ENCODE measurements at regions not wholly inside any gene's neighbourhood (a gene's known extent, or its start where the extent isn't known, plus 50 kb on each side); places are given as distances from the start of the nearest gene placed in this dataset.

DNA sequence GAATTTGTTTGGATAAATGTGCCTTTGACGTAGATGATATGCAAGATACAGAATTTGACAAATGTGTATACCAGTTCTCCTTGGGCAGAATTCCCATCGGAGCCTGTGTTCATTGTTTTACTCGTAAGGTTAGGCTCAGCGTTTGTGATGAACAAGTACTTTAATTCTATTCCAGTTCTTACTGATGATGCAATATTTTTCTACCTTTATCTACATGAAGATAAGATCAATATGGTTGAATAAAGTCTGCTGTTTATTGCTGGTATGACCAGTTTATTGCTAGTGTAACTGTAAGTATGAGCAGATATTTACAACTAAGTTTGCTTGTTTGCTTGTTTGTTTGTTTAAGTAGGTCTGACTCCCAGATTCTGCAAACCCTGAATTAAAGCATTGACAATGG is 145.4 kb upstream of the ADARB2 start:
- Mint-ChIP-seq H3K4me3 (no peak overlapping the region), H3K36me3 (no peaks in the 10 kb centered on the region), H3K27ac (no peak overlapping the region), H3K9me3 (no peaks in the 10 kb centered on the region), H3K27me3 (peaks cover 14% of the 10 kb centered on the region), H3K4me1 (ENCODE audit: unreplicated experiment) (no peaks in the 10 kb centered on the region)
- no peak for DNase-seq (ENCODE audit: extremely low spot score, unreplicated experiment)
- TF ChIP-seq, protein P1, sequence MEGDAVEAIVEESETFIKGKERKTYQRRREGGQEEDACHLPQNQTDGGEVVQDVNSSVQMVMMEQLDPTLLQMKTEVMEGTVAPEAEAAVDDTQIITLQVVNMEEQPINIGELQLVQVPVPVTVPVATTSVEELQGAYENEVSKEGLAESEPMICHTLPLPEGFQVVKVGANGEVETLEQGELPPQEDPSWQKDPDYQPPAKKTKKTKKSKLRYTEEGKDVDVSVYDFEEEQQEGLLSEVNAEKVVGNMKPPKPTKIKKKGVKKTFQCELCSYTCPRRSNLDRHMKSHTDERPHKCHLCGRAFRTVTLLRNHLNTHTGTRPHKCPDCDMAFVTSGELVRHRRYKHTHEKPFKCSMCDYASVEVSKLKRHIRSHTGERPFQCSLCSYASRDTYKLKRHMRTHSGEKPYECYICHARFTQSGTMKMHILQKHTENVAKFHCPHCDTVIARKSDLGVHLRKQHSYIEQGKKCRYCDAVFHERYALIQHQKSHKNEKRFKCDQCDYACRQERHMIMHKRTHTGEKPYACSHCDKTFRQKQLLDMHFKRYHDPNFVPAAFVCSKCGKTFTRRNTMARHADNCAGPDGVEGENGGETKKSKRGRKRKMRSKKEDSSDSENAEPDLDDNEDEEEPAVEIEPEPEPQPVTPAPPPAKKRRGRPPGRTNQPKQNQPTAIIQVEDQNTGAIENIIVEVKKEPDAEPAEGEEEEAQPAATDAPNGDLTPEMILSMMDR (conservative IDR thresholded peaks at IDR 0.05), result no peak

DNA sequence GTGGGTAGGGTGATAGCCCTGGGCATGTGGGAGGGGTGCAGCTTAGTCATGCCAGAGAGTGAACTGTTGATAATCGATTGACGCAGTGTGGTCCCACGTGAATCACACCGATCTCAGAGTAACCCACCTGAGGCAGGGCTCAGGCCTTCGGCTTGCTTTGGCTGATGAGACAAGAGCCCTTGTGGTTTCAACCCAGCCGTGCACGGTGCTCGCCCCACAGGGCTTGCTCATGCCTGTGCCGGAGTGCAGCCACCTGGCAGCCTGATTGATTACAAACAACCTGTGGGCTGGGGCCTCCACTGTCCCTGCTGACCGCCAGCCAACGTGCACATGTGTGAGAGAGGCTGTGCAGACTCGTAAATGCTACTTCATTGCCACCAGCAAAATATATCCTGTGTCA is 144.9 kb upstream of the ADARB2 start:
- Mint-ChIP-seq H3K4me3 (no peak overlapping the region), H3K27ac (no peak overlapping the region), H3K36me3 (no peaks in the 10 kb centered on the region), H3K9me3 (no peaks in the 10 kb centered on the region), H3K27me3 (peaks cover 14% of the 10 kb centered on the region), H3K4me1 (ENCODE audit: unreplicated experiment) (no peaks in the 10 kb centered on the region)
- TF ChIP-seq, protein P1 (conservative IDR thresholded peaks at IDR 0.05), result no peak
- no peak for DNase-seq (ENCODE audit: extremely low spot score, unreplicated experiment)

DNA sequence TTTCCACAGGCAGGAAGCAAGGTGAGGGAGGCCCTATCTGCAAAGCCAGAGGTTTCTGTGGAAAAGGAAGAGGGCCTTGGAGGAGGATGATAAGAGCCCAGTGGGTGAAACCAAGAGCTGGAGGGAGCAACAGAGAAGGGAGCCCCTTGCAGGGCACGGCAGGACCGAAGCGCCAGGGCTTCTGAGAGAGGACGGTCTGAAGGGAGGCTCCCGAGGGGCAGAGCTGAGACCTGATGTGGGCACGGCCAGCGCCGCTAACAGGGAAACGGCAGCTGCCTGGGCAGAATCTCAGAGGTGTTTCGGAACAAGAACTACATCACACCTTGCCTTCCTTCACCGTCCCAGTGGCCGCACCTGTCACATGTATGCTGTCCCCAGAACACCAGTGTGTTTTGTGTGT is 144.3 kb upstream of the ADARB2 start:
- H3K27ac Mint-ChIP-seq, result no peak overlapping the region
- no peak overlapping the region for H3K4me3 Mint-ChIP-seq
- DNase-seq (ENCODE audit: extremely low spot score, unreplicated experiment), result no peak
- peaks cover 14% of the 10 kb centered on the region for H3K27me3 Mint-ChIP-seq
- H3K36me3 Mint-ChIP-seq, result no peaks in the 10 kb centered on the region
- H3K9me3 Mint-ChIP-seq, result no peaks in the 10 kb centered on the region
- TF ChIP-seq, protein P1 (conservative IDR thresholded peaks at IDR 0.05), result no peak
- H3K4me1 Mint-ChIP-seq (ENCODE audit: unreplicated experiment), result no peaks in the 10 kb centered on the region

DNA sequence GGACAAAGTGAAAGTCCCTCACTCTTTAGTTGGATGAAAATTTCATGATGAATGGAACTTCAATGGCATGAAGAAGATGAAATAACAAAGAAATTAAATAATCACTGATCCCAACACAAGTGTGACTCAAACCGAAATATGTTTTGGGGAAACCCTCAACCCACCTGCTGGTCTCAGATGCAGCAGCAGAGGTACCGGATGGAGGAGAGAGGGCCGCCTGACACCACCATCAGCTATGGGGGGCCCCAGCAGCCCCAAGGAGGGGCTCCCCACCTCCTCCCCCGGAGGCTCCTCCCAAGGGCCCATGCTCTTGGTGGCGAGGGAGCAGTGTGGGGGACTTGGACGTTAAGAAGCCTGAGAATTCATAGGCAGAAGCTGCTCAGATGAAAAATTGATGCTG is 137.2 kb upstream of the ADARB2 start:
- H3K4me3 Mint-ChIP-seq, result no peak overlapping the region
- no peaks in the 10 kb centered on the region for H3K4me1 Mint-ChIP-seq (ENCODE audit: unreplicated experiment)
- no peak overlapping the region for H3K27ac Mint-ChIP-seq
- H3K27me3 Mint-ChIP-seq, result peaks cover 34% of the 10 kb centered on the region
- DNase-seq (ENCODE audit: extremely low spot score, unreplicated experiment), result no peak
- no peaks in the 10 kb centered on the region for H3K36me3 Mint-ChIP-seq
- TF ChIP-seq, protein P1 (conservative IDR thresholded peaks at IDR 0.05), result no peak
- peaks cover 5% of the 10 kb centered on the region for H3K9me3 Mint-ChIP-seq

DNA sequence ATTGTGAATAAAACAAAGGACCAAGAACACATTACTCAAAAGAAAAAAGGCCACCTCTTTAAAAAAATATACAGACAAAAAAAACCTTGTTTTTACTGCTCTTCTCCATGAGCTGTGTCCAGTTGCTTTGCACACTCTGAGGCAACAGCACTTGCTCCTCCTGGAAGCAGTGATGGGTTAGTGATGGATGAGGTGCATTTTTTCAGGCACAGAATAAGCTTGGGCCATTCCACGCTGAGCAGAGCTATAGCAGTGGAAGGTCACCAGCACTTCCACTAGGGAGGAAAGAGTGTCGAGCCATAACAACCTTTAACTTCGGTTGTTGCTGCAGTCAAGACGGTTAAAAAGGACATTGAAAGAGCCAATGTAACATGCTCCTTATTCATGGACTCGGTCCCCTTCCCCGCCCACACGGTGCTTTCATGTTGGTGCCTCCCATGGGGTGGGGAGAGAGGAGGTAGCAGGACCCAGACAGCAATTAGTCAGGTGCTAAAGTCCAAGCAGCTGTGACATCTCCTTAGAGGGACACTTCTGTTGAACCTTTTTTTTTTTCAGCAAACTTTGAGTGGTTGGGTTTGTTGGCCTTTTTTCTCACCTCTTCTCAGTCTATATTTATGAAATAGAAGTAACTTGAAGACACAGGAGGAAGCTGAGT is 136.5 kb upstream of the ADARB2 start:
- TF ChIP-seq, protein P1 (conservative IDR thresholded peaks at IDR 0.05), result no peak
- Mint-ChIP-seq H3K27me3 (peaks cover 39% of the 10 kb centered on the region), H3K36me3 (no peaks in the 10 kb centered on the region), H3K4me3 (no peak overlapping the region), H3K9me3 (peaks cover 5% of the 10 kb centered on the region), H3K4me1 (ENCODE audit: unreplicated experiment) (no peaks in the 10 kb centered on the region), H3K27ac (no peak overlapping the region)
- no peak for DNase-seq (ENCODE audit: extremely low spot score, unreplicated experiment)
